ENCODE measurements at regions not wholly inside any gene's neighbourhood (a gene's known extent, or its start where the extent isn't known, plus 50 kb on each side); places are given as distances from the start of the nearest gene placed in this dataset.

- no peak for TF ChIP-seq CTCF (IDR thresholded peaks at IDR 0.05; ENCODE audit: low read depth, low read length, poor library complexity, severe bottlenecking)
- TF ChIP-seq EZH2phosphoT487 (IDR thresholded peaks at IDR 0.05; ENCODE audit: borderline replicate concordance, low read length) = no peak
These were observed 819.2 kb upstream of the EEF2KMT start for GRCh38 chr16:5916711-5917191.
